Caco-2 (cell line): ENCODE measurements at regions not wholly inside any gene's neighbourhood (a gene's known extent, or its start where the extent isn't known, plus 50 kb on each side); places are given as distances from the start of the nearest gene placed in this dataset.

ENCODE experiments used
- BruUV-seq: library from RNA; stranded (reverse); fragments of 400-500 nt; replicated peaks from 2 replicates; lab custom pipeline; 2021; lab: Mats Ljungman, UMichigan
- CTCF ChIA-PET: fragments of 300-600 bp; sonication (Branson Sonifier 250); formaldehyde crosslinking; loops from one replicate; lab custom pipeline; 2022; ENCODE audit warnings: antibody characterized with exemption; lab: Charles Lee
- POLR2A ChIA-PET: fragments of 300-600 bp; sonication (Branson Sonifier 250); formaldehyde crosslinking; loops from one replicate; lab custom pipeline; 2022; ENCODE audit warnings: antibody characterized with exemption; lab: Charles Lee
- DNase-seq, 2 experiments: peaks; one replicate each; pipeline versions ENCODE4 v3.0.0 to v3.0.0-alpha.2; 2020 to 2022
- H3K27me3 ChIP-seq: replicated peaks from 2 replicates; pipeline ENCODE4 v1.6.0; 2011; ENCODE audit warnings: low read length; ENCODE audit not compliant: control insufficient read depth, insufficient read depth
- H3K36me3 ChIP-seq: 2 replicates; pipeline ENCODE4 v1.5.1; 2011; ENCODE audit warnings: low read length; ENCODE audit not compliant: control insufficient read depth, insufficient read depth
- H3K4me1 ChIP-seq: fragments of 250-450 bp; sonication (Bioruptor Pico); 2 replicates; pipeline ENCODE4 v1.5.1; 2020; ENCODE audit warnings: mild to moderate bottlenecking
- H3K4me3 ChIP-seq: 2 replicates; pipeline ENCODE4 v1.5.1; 2011; ENCODE audit warnings: low read depth, mild to moderate bottlenecking, control low read depth, low read length
- H3K9me3 ChIP-seq: fragments of 250-450 bp; sonication (Bioruptor Pico); 2 replicates; pipeline ENCODE4 v1.5.1; 2020; ENCODE audit warnings: mild to moderate bottlenecking, moderate library complexity
- H3K27ac Mint-ChIP-seq: one replicate; pipeline ENCODE4 v1.8.0; 2022; ENCODE audit warnings: mixed read lengths; ENCODE audit not compliant: unreplicated experiment
- H3K27me3 Mint-ChIP-seq: one replicate; pipeline ENCODE4 v1.8.0; 2022; ENCODE audit warnings: mixed read lengths; ENCODE audit not compliant: insufficient read depth, unreplicated experiment
- H3K36me3 Mint-ChIP-seq: one replicate; pipeline ENCODE4 v1.8.0; 2022; ENCODE audit warnings: mild to moderate bottlenecking, mixed read lengths; ENCODE audit not compliant: insufficient read depth, unreplicated experiment
- H3K4me1 Mint-ChIP-seq: one replicate; pipeline ENCODE4 v1.8.0; 2022; ENCODE audit warnings: low read depth, mixed read lengths; ENCODE audit not compliant: unreplicated experiment
- H3K4me3 Mint-ChIP-seq: one replicate; pipeline ENCODE4 v1.8.0; 2022; ENCODE audit warnings: mild to moderate bottlenecking, moderate library complexity, mixed read lengths; ENCODE audit not compliant: unreplicated experiment
- H3K9me3 Mint-ChIP-seq: one replicate; pipeline ENCODE4 v1.8.0; 2022; ENCODE audit warnings: mixed read lengths; ENCODE audit not compliant: unreplicated experiment
- CTCF ChIP-seq, 2 experiments: fragments of 200-600 bp in 1 of 2; IDR thresholded peaks; 1 replicate in 1 of 2; 2 replicates in 1 of 2; pipeline versions ENCODE4 v1.5.1 to v1.8.0; 2011 to 2022; ENCODE audit warnings: antibody characterized with exemption in 1 of 2, control low read depth in 1 of 2, inconsistent platforms in 1 of 2, low read depth in 1 of 2, low read length in 1 of 2, mild to moderate bottlenecking in 1 of 2, moderate library complexity in 1 of 2; ENCODE audit not compliant: insufficient read depth in 1 of 2, severe bottlenecking in 1 of 2, unreplicated experiment in 1 of 2
- intact Hi-C: fragments of 100-400 bp; cut with micrococcal nuclease; formaldehyde crosslinking; loops from one replicate; pipeline ENCODE4 v1.10.0; 2022; ENCODE audit not compliant: unreplicated experiment

GRCh38 chr22:48746789-48747425, 1080.8 kb downstream of the BRD1 start:
- ChIA-PET POLR2A (no interaction called here), CTCF (no interaction called here)
- Histone ChIP-seq H3K27me3 (no peaks in the 10 kb centered on the region), H3K4me3 (no peak overlapping the region), H3K36me3 (no peaks in the 10 kb centered on the region), H3K9me3 (no peaks in the 10 kb centered on the region), H3K4me1 (no peaks in the 10 kb centered on the region)
- Mint-ChIP-seq H3K4me3 (no peak overlapping the region), H3K36me3 (no peaks in the 10 kb centered on the region), H3K4me1 (no peaks in the 10 kb centered on the region), H3K27me3 (peaks cover 2% of the 10 kb centered on the region), H3K27ac (no peak overlapping the region), H3K9me3 (no peaks in the 10 kb centered on the region)
- no peak for DNase-seq
- TF ChIP-seq CTCF (IDR thresholded peaks at IDR 0.05; ENCODE audit: insufficient read depth in 1 of 2, low read depth in 1 of 2, low read length in 1 of 2, severe bottlenecking in 1 of 2, unreplicated experiment in 1 of 2): no peak
- intact Hi-C loops: no loop called here
- BruUV-seq: no TSS peak

- Mint-ChIP-seq H3K36me3 (no peaks in the 10 kb centered on the region), H3K27me3 (peaks cover 2% of the 10 kb centered on the region), H3K27ac (no peak overlapping the region), H3K9me3 (no peaks in the 10 kb centered on the region), H3K4me3 (no peak overlapping the region), H3K4me1 (no peaks in the 10 kb centered on the region)
- POLR2A ChIA-PET: no interaction called here
- DNase-seq: peak in 1 of 2 experiments; percentile 14
- CTCF ChIA-PET: no interaction called here
- Histone ChIP-seq H3K36me3 (no peaks in the 10 kb centered on the region), H3K9me3 (no peaks in the 10 kb centered on the region), H3K4me1 (no peaks in the 10 kb centered on the region), H3K4me3 (no peak overlapping the region), H3K27me3 (no peaks in the 10 kb centered on the region)
- BruUV-seq: no TSS peak
- intact Hi-C loops: no loop called here
- TF ChIP-seq CTCF (IDR thresholded peaks at IDR 0.05; ENCODE audit: insufficient read depth in 1 of 2, low read depth in 1 of 2, low read length in 1 of 2, severe bottlenecking in 1 of 2, unreplicated experiment in 1 of 2): no peak
Measured at GRCh38 chr22:48745842-48746788, 1081.6 kb downstream of the BRD1 start.

- ChIA-PET CTCF (no interaction called here), POLR2A (no interaction called here)
- H3K36me3 ChIP-seq: no peaks in the 10 kb centered on the region
- H3K4me3 ChIP-seq: no peak overlapping the region
- Mint-ChIP-seq H3K36me3 (no peaks in the 10 kb centered on the region), H3K9me3 (no peaks in the 10 kb centered on the region), H3K27ac (no peak overlapping the region), H3K4me3 (no peak overlapping the region), H3K27me3 (peaks cover 2% of the 10 kb centered on the region), H3K4me1 (no peaks in the 10 kb centered on the region)
- no peaks in the 10 kb centered on the region for H3K9me3 ChIP-seq
- H3K27me3 ChIP-seq: no peaks in the 10 kb centered on the region
- BruUV-seq: no TSS peak
- DNase-seq: peak in 1 of 2 experiments; percentile 7
- no peaks in the 10 kb centered on the region for H3K4me1 ChIP-seq
- no peak for TF ChIP-seq CTCF (IDR thresholded peaks at IDR 0.05; ENCODE audit: insufficient read depth in 1 of 2, low read depth in 1 of 2, low read length in 1 of 2, severe bottlenecking in 1 of 2, unreplicated experiment in 1 of 2)
- intact Hi-C loops: no loop called here
Measured at GRCh38 chr22:48744967-48745841, 1082.5 kb downstream of the BRD1 start.
